Mesodermal cell (in vitro differentiated cells): ENCODE measurements at regions not wholly inside any gene's neighbourhood (a gene's known extent, or its start where the extent isn't known, plus 50 kb on each side); places are given as distances from the start of the nearest gene placed in this dataset.
"Not testable (repeated sequence)": the region's sequence is repeated elsewhere in the genome, so short reads cannot be mapped to it uniquely, and the experiment has no call there.

ENCODE experiments used
- H3K27ac ChIP-seq: 2 replicates; pipeline ENCODE4 v1.7.0; 2013; ENCODE audit warnings: mild to moderate bottlenecking, low read depth, low read length, moderate library complexity; ENCODE audit not compliant: severe bottlenecking
- H3K36me3 ChIP-seq: 2 replicates; pipeline ENCODE4 v1.7.1; 2013; ENCODE audit warnings: mild to moderate bottlenecking, low read length, moderate library complexity; ENCODE audit not compliant: control insufficient read depth, insufficient read depth
- H3K4me1 ChIP-seq: one replicate; pipeline ENCODE4 v1.7.1; 2013; ENCODE audit warnings: mild to moderate bottlenecking, low read length; ENCODE audit not compliant: insufficient read depth, control insufficient read depth, poor library complexity, severe bottlenecking
- H3K4me3 ChIP-seq: 2 replicates; pipeline ENCODE4 v1.7.0; 2013; ENCODE audit warnings: low read length, control low read depth, mild to moderate bottlenecking; ENCODE audit not compliant: insufficient read depth, poor library complexity, severe bottlenecking; ENCODE audit errors: extremely low read depth
- H3K9me3 ChIP-seq: 2 replicates; pipeline ENCODE4 v1.7.1; 2013; ENCODE audit warnings: mild to moderate bottlenecking, low read length, moderate library complexity; ENCODE audit not compliant: control insufficient read depth
- WGBS, 2 experiments: methylation state at CpG; one replicate each; pipeline ENCODE4 v1.1.5; 2013; ENCODE audit warnings: missing lambda C conversion rate in 2 of 2; ENCODE audit not compliant: insufficient coverage in 2 of 2; 5-methylcytosine and 5-hydroxymethylcytosine counted together

DNA sequence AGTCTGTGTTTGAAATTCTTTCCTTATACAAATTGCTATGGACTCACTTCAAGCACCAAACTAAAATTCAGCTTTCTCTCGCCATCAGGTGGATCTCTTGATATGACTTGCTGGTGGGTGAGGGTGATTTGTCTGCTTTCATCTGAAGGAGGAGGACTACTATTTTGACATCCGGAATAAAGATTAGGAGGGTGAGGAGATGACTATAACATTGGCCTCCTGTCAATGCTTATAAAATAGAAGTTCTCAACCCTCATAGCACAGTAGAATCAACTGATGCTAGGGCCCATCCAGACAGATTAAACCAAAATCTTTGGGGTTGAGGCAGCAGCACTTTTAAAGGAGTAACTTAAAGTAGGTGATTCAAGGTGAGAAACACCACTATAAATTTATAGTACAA lies 120.4 kb upstream of the DNAJC10 start:
- no peak overlapping the region for H3K4me3 ChIP-seq
- WGBS, 2 experiments: no CpG with 5 or more reads among the region's 2 CpGs
- no peaks in the 10 kb centered on the region for H3K4me1 ChIP-seq
- H3K27ac ChIP-seq: no peak overlapping the region
- no peaks in the 10 kb centered on the region for H3K9me3 ChIP-seq
- no peaks in the 10 kb centered on the region for H3K36me3 ChIP-seq

DNA sequence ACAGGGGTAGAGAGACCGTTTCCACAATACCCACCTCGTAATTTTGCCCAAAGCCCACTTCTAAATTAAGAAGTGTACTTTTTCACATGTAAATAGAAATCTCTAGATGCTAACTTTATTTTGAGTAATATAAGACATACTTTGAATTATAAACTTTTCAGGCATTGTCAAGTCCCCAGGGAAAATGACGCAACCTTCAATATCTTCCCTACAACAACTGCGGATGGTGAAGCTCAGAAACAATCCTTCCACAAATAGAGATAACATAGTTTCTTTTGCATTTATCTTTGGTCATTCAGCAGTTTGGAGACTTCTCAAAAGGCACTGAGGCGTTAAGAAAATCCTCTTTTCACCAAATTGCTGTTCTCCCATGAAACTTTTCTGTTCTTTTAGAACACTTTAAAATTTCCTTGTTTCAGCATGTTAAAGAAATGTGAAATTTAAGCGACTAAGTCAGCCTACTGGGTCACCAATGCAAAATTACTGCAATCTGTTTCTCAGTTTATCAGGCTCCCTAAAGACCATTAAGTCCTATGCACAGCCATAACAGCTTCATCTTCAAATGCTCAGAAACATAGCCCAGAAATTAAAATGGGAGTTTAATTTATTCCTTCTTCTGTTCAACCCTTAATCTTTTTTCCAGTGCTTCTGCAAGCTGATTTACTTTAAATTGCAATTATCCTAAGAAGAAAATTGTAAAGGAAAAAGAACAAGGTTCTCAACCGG lies 118.3 kb upstream of the DNAJC10 start:
- WGBS, 2 experiments: 93 to 95% methylated on average over 4 of the region's 7 CpGs
- H3K4me3 ChIP-seq: no peak overlapping the region
- no peak overlapping the region for H3K27ac ChIP-seq
- no peaks in the 10 kb centered on the region for H3K9me3 ChIP-seq
- H3K4me1 ChIP-seq: no peaks in the 10 kb centered on the region
- no peaks in the 10 kb centered on the region for H3K36me3 ChIP-seq

DNA sequence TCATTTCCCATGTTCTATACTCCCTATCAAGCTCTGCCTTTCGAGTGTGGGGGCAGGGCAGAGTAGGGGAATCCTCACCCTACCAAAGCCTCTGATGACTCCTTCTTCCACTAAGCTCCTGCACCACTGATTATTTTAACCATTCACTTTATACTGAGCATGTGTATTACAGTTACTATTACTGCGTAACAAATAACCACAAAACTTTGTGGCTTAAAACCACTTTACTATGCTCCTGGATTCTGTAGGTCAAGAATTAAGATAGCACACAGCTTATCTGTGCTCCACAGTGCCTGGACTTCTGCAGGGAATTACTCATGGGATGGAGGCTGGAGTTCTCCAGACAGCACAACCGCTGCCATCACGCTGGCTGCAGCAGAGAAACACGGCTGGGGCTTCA lies 117.4 kb upstream of the DNAJC10 start:
- Histone ChIP-seq H3K4me1 (no peaks in the 10 kb centered on the region), H3K36me3 (no peaks in the 10 kb centered on the region), H3K27ac (no peak overlapping the region), H3K9me3 (no peaks in the 10 kb centered on the region), H3K4me3 (no peak overlapping the region)
- 93 to 100% methylated on average over 4 of the region's 5 CpGs for WGBS, 2 experiments

DNA sequence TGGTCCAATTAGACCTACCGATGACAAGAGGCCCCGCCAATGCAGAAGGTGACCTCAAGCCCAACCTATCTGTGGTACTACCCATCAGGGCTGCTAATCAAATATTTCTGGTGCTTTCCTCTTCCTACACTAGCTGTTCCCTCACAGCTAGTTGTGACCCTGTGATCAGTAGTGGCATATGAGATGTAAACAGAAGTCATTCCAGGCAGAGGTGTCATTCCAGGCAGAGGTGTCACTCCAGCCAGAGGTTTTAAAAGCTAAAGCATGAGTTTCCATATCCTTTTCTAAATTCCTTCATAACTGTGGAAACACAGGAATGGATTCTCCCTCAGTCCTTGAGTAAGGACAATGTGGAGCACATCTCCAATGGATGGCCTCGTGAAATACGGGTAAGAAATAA lies 110.9 kb upstream of the DNAJC10 start:
- Histone ChIP-seq H3K4me1 (no peaks in the 10 kb centered on the region), H3K27ac (no peak overlapping the region), H3K9me3 (no peaks in the 10 kb centered on the region), H3K4me3 (no peak overlapping the region), H3K36me3 (no peaks in the 10 kb centered on the region)
- 90 to 93% methylated on average over 3 to 4 of the region's 4 CpGs for WGBS, 2 experiments

DNA sequence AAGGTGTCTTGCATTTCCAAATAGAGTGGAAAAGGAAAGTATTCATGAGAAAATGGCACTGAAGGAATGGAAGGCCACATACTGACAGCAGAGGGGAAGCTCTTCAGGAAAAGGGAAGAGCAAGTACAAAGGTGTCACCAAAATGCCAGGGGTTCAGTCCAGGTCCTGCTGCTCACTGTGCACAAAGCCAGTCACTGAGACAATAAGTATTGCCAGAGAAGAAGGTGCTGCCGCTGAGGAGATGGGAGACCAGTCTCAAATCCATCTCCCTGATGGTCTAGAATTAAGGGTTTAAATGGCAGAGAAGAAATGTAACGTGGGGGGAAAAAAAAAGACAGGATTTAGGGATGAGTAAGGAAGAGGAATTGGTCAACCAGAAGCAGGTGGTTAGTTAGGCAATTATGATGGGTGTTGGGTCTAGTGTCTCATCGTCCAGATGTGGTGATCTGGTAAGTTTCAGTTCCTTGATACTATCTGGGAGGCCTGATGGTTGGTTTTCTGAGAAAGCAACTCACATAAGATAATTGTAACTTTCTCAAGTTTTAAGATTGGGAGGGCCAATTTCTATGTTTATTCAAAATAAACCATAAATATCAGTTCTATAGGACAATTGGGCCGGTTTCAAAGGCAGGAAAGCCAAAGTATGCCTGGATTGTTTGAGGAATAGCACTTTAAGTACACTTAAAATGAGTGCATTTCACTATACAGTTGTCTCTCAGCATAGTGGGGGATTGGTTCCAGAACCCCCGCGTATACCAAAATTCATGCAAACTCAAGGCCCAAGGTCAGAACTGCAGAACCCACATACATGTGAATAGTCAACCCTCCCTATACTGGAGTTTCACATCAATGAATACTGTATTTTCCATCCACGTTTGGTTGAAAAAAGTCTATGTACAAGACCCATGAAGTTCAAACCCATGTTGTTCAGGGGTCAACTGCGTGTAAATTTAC lies 109.1 kb upstream of the DNAJC10 start:
- Histone ChIP-seq H3K36me3 (no peaks in the 10 kb centered on the region), H3K9me3 (no peaks in the 10 kb centered on the region), H3K4me3 (no peak overlapping the region), H3K4me1 (no peaks in the 10 kb centered on the region), H3K27ac (no peak overlapping the region)
- WGBS, 2 experiments: 77 to 95% methylated on average over 2 to 5 of the region's 8 CpGs

DNA sequence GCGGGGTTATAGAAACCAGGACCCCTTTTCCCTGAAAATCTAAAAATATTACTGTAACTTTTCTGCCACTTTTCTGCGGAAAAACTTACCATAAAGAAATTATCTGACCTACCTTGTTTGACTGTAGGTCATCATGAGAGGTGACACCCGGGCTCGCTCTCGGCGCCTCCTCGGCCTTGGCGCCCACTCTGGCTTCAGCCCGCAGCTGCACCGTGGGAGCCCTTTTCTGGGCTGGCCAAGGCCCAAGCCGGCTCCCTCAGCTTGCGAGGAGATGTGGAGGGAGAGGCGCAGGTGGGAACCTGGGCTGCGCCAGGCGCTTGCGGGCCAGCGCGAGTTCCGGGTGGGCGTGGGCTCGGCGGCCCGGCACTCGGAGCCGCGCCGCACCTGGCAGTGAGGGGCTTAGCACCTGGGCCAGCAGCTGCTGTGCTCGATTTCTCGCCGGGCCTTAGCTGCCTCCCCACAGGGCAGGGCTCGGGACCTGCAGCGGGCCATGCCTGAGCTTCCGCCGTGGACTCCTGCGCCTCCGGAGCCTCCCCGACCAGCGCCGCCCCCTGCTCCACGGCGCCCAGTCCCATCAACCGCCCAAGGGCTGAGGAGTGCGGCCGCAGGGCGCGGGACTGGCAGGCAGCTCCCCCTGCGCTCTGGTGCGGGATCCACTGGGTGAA lies 107.7 kb upstream of the DNAJC10 start:
- H3K9me3 ChIP-seq: no peaks in the 10 kb centered on the region
- no peaks in the 10 kb centered on the region for H3K4me1 ChIP-seq
- H3K27ac ChIP-seq: no peak overlapping the region
- WGBS, 2 experiments: 96 to 98% methylated on average over 28 to 40 of the region's 48 CpGs
- H3K4me3 ChIP-seq: no peak overlapping the region
- H3K36me3 ChIP-seq: no peaks in the 10 kb centered on the region

DNA sequence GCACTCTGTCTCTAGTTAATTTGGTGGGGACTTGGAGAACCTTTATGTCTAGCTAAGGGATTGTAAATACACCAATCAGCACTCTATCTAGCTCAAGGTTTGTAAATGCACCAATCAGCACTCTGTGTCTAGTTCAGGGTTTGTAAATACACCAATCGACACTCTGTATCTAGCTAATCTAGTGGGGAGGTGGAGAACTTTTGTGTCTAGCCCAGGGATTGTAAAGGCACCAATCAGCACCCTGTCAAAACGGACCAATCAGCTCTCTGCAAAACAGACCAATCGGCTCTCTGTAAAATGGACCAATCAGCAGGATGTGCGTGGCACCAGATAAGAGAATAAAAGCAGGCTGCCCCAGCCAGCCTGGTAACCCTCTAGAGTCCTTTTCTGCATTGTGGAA lies 107.1 kb upstream of the DNAJC10 start:
- H3K4me1 ChIP-seq, H3K27ac ChIP-seq, H3K9me3 ChIP-seq, H3K36me3 ChIP-seq, H3K4me3 ChIP-seq: not testable (repeated sequence)
- 90 to 94% methylated on average over 3 of the region's 4 CpGs for WGBS, 2 experiments

DNA sequence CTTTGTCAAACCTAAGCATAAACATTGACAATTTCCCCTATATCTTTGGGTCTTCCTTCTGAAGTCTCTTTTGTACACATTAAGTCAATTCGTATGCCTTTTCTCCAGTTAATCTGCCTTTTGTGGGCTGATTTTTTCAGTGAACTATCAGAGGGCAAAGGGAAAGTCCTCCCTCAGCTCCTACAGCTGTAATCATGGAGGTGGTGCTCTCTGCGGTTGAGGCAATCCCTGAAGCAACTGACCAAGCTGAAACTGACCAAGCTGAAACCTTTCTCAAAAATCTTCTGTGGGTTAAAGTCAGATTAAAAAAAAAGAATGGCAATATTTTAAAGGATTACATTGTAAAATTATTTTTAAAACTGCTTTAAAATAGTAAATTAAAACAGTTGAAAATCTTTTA lies 105.8 kb upstream of the DNAJC10 start:
- Histone ChIP-seq H3K9me3 (no peaks in the 10 kb centered on the region), H3K4me3 (no peak overlapping the region), H3K36me3 (no peaks in the 10 kb centered on the region), H3K4me1 (no peaks in the 10 kb centered on the region), H3K27ac (no peak overlapping the region)
- 50 to 80% methylated on average over 1 of the region's 2 CpGs for WGBS, 2 experiments

DNA sequence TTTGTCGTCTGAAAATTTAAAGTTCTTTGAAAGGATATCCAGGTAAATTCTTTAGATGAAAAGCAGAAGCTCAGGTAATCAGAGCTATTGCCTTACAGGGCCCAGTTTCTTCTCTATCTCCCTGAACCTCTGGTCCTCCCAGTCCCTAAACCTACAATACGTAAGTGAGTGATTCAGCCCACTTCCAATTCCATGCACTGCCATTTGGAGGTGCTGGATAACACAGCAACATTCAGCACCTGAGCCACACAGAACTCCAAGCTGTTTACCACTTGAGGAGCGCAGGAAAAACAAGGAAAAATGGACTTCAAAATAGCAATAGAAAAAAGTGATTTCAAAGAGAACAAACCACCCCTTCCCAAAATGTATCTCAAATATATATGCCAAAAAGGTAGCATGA lies 105.0 kb upstream of the DNAJC10 start:
- Histone ChIP-seq H3K4me1 (no peaks in the 10 kb centered on the region), H3K4me3 (no peak overlapping the region), H3K36me3 (no peaks in the 10 kb centered on the region), H3K9me3 (no peaks in the 10 kb centered on the region), H3K27ac (no peak overlapping the region)
- no CpG with 5 or more reads among the region's 3 CpGs for WGBS, 2 experiments

DNA sequence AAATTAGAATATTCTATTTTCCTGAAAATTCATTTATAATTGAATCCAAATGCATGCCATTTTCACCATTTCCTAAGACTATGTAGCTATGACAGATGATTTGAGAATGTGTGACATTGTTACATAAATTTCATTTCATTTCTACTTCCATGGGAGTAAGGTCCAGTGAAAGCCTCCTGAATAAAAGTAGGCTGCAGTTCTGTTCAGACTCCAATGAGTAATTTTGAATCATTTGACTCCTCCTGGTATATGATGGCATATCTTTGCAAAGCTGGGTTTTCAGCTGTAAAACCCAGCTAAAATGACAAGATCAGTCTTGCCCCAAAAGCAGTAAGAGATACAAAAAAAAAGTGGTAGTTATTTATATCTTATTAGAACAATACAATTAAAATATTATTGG lies 101.0 kb upstream of the DNAJC10 start:
- Histone ChIP-seq H3K4me3 (no peak overlapping the region), H3K36me3 (no peaks in the 10 kb centered on the region), H3K9me3 (no peaks in the 10 kb centered on the region), H3K4me1 (no peaks in the 10 kb centered on the region), H3K27ac (no peak overlapping the region)
